Uterus (tissue), 3 donors: ENCODE measurements at regions not wholly inside any gene's neighbourhood (a gene's known extent, or its start where the extent isn't known, plus 50 kb on each side); places are given as distances from the start of the nearest gene placed in this dataset.

Experiments
- DNase-seq, 2 donors: peaks; one replicate each; pipeline ENCODE4 v3.0.0-alpha.2; 2019 to 2020
- H3K27ac ChIP-seq, 2 donors: fragments of 200-600 bp; sonication (generic); 1 replicate in 1 of 2; 2 replicates in 1 of 2; pipeline ENCODE4 v1.5.1; 2016 to 2018
- H3K27me3 ChIP-seq, 2 donors: fragments of 200-600 bp; sonication (generic); one replicate each; pipeline ENCODE4 v1.5.1; 2018 to 2019; ENCODE audit warnings: control low read depth in 1 of 2
- H3K36me3 ChIP-seq, 2 donors: fragments of 200-600 bp; sonication (generic); one replicate each; pipeline ENCODE4 v1.5.1; 2019; ENCODE audit warnings: control low read depth in 1 of 2
- H3K4me1 ChIP-seq, 2 donors: fragments of 200-600 bp; sonication (generic); one replicate each; pipeline ENCODE4 v1.5.1; 2018 to 2019; ENCODE audit warnings: control low read depth in 1 of 2
- H3K4me3 ChIP-seq, 2 donors: fragments of 200-600 bp; sonication (generic); 1 replicate in 1 of 2; 2 replicates in 1 of 2; pipeline ENCODE4 v1.5.1; 2018 to 2019; ENCODE audit warnings: mild to moderate bottlenecking in 1 of 2
- H3K9me3 ChIP-seq, 2 donors: fragments of 200-600 bp; sonication (generic); one replicate each; pipeline ENCODE4 v1.5.1; 2019; ENCODE audit warnings: control low read depth in 1 of 2
- POLR2A ChIP-seq, 2 donors: fragments of 450-650 bp; IDR thresholded peaks; one replicate each; pipeline ENCODE4 v1.6.1; 2016; ENCODE audit warnings: antibody characterized with exemption in 2 of 2, mild to moderate bottlenecking in 1 of 2, moderate library complexity in 1 of 2
- intact Hi-C: fragments of 100-400 bp; cut with DNase I; formaldehyde crosslinking; loops from one replicate; pipeline ENCODE4 v1.15.1; 2023; ENCODE audit warnings: low total_unique reads
- TF ChIP-seq, protein P1 (sequence below), 4 experiments: fragments of 200-600 bp in 2 of 4; fragments of 450-650 bp in 2 of 4; sonication (generic) in 2 of 4; IDR thresholded peaks; one replicate each; pipeline ENCODE4 v1.5.1; 2016 to 2019; ENCODE audit warnings: antibody characterized with exemption in 4 of 4, mild to moderate bottlenecking in 2 of 4, moderate library complexity in 1 of 4
- donor health status: DM: yes; HTN: yes; CAD: no.

DNA sequence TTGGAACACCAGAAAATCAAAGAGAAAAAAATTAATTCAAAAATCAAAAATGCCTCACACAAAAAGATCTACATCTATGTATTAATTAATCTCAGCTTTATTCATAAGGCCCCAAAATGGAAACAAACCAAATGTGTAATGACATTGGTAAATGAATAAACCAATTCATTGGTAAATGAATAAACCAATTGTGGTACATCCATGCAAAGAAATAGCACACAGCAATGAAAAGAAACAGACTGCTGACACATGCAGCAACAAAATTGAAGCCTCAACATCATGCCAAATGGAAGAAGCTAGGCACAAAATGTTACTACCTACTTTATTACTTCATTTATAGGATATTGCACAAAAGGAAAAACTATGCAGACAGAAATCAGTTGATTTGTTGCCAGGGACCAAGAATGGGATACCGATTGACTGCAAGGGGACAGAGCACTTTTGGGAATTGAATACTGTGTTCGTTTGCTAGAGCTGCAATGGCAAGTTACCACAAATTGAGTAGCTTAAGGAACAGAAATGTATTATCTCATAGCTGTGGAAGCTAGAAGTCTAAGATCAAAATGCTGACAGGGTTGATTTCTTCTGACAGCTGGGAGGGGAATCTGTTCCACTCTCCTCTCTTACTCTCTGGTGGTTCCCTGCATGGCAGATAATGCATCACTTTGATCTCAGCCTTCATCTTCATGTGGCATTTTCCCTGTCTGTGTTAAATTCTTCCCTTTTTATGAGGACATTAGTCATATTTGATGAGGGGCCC, 252.8 kb downstream of the RFC3 start:
- H3K27ac ChIP-seq, result no peak overlapping the region
- TF ChIP-seq, protein P1, sequence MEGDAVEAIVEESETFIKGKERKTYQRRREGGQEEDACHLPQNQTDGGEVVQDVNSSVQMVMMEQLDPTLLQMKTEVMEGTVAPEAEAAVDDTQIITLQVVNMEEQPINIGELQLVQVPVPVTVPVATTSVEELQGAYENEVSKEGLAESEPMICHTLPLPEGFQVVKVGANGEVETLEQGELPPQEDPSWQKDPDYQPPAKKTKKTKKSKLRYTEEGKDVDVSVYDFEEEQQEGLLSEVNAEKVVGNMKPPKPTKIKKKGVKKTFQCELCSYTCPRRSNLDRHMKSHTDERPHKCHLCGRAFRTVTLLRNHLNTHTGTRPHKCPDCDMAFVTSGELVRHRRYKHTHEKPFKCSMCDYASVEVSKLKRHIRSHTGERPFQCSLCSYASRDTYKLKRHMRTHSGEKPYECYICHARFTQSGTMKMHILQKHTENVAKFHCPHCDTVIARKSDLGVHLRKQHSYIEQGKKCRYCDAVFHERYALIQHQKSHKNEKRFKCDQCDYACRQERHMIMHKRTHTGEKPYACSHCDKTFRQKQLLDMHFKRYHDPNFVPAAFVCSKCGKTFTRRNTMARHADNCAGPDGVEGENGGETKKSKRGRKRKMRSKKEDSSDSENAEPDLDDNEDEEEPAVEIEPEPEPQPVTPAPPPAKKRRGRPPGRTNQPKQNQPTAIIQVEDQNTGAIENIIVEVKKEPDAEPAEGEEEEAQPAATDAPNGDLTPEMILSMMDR (IDR thresholded peaks at IDR 0.05), result no peak
- TF ChIP-seq POLR2A (IDR thresholded peaks at IDR 0.05), result no peak
- no peaks in the 10 kb centered on the region for H3K27me3 ChIP-seq
- no peak for DNase-seq
- no peaks in the 10 kb centered on the region for H3K36me3 ChIP-seq
- intact Hi-C loops, result no loop called here
- H3K9me3 ChIP-seq, result no peaks in the 10 kb centered on the region
- H3K4me3 ChIP-seq, result no peak overlapping the region
- no peaks in the 10 kb centered on the region for H3K4me1 ChIP-seq

DNA sequence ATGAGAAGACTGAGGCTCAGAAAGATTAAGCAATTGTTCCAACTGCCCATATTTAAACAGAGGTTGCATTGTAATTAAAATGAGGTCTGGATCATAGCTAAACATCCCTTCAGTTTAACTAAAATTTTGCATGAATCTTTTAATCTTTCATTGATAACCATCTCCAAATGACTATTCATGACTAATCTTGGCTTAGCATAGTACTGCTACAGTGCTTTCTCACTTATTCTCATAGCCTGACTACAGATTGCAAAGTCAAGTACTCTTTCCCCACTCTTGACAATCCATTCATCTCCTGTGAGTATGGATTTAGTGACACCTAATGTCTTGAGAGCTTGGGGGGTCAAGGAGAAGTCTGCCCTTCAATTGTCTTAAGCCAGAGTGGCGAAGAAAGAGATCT, 258.4 kb downstream of the RFC3 start:
- no peaks in the 10 kb centered on the region for H3K27me3 ChIP-seq
- H3K27ac ChIP-seq, result no peak overlapping the region
- H3K9me3 ChIP-seq, result no peaks in the 10 kb centered on the region
- no peak overlapping the region for H3K4me3 ChIP-seq
- TF ChIP-seq, protein P1 (IDR thresholded peaks at IDR 0.05), result no peak
- no peak for TF ChIP-seq POLR2A (IDR thresholded peaks at IDR 0.05)
- intact Hi-C loops, result no loop called here
- DNase-seq, result no peak
- no peaks in the 10 kb centered on the region for H3K36me3 ChIP-seq
- no peaks in the 10 kb centered on the region for H3K4me1 ChIP-seq

DNA sequence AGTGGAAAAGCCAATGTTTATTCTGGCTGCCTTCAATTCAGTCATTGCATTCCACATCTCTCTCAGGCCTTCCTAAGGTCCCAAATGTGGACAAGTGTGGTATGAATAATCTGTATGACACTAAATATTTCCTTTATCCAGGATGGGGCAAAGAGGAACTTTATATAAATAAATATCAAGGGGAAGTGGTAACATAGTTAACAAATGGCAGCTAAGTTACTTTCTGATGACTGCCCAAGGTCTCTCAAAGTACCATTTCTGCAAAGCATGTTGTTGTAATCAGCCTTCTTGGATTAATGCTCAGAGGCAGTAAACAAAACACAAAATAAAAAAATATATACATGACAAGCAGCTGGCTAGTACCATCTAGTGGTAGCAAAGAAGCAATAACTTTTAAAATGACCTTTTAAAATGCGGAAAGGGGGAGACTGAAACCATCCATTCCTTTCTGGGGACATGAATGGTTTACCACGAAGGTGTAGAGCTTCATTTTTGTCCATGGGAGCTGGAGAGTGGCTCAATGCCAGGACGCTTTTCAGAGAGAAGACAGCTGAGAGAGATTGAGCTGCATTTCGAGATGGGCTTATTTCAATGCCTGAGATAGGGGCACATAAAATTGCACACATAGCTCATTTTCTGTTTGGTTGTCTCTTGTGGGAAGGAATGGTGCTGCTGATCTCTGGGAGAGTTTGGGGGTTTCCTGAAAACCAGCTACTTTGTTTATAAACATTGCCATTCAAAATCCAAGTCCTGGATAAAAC, 259.2 kb downstream of the RFC3 start:
- Histone ChIP-seq H3K27ac (no peak overlapping the region), H3K4me3 (no peak overlapping the region), H3K4me1 (no peaks in the 10 kb centered on the region), H3K27me3 (no peaks in the 10 kb centered on the region), H3K36me3 (no peaks in the 10 kb centered on the region), H3K9me3 (no peaks in the 10 kb centered on the region)
- no peak for TF ChIP-seq POLR2A (IDR thresholded peaks at IDR 0.05)
- TF ChIP-seq, protein P1 (IDR thresholded peaks at IDR 0.05), result peak; percentile 31 to 57 (median 39)
- intact Hi-C loops, result no loop called here
- no peak for DNase-seq

DNA sequence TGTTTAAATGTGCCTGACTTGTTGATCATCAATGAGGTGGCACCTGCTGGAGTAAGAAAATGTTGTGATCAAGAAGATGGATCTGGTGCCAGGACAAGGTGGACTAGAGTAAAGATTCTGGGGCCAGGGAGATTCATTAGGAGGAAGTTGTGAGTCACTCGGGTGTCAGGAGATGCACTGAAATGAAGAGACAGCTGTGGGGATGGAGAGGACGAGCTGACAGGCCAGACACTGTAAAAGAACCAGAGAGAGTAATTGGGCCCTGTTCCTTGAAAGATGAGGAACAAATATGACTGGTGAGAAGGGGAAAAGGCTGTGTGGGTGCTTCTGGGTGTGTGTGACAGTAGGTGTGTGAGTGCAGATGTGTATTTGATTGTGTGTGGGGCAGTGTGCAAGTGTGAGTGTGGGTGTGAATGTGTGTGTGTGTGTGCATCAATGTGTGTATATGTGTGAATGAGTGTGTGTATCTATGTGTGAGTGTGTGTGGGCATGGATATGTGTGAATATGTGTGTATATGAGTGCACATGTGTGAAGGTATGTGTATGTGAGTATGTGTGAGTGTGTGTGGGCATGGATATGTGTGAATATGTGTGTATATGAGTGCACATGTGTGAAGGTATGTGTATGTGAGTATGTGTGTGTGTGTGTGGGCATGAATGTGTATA, 260.5 kb downstream of the RFC3 start:
- intact Hi-C loops, result no loop called here

More for the DNA sequence above, 260.5 kb downstream of the RFC3 start:
- H3K4me3 ChIP-seq, result no peak overlapping the region
- DNase-seq, result no peak
- no peaks in the 10 kb centered on the region for H3K9me3 ChIP-seq
- H3K27ac ChIP-seq, result no peak overlapping the region
- no peaks in the 10 kb centered on the region for H3K4me1 ChIP-seq
- TF ChIP-seq, protein P1 (IDR thresholded peaks at IDR 0.05), result no peak
- TF ChIP-seq POLR2A (IDR thresholded peaks at IDR 0.05), result no peak
- H3K36me3 ChIP-seq, result no peaks in the 10 kb centered on the region
- H3K27me3 ChIP-seq, result no peaks in the 10 kb centered on the region
